Omental fat pad (tissue), 3 donors: ENCODE measurements at regions not wholly inside any gene's neighbourhood (a gene's known extent, or its start where the extent isn't known, plus 50 kb on each side); places are given as distances from the start of the nearest gene placed in this dataset. TPM values are rescaled to one million over a fixed set of nuclear protein-coding genes. Genes with fewer than 3 reads are reported as not detected.

Source experiments
- ATAC-seq: fragments of 150-250 bp; one replicate; pipeline ENCODE4 v1.9.1; 2016; ENCODE audit warnings: mild to moderate bottlenecking, moderate library complexity; ENCODE audit not compliant: low FRiP score
- DNase-seq: peaks from one replicate; pipeline ENCODE4 v3.0.0-alpha.2; 2019; ENCODE audit warnings: low spot score
- CTCF ChIP-seq, 3 donors: fragments of 450-650 bp; IDR thresholded peaks; one replicate each; pipeline ENCODE4 v1.5.1; 2016 to 2017; ENCODE audit warnings: antibody characterized with exemption in 3 of 3, mild to moderate bottlenecking in 3 of 3, moderate library complexity in 2 of 3
- small RNA-seq: library from RNA; depleted of rRNA; stranded (forward); fragments of <200 nt; gene quantifications from one replicate; pipeline ENCODE3, GENCODE V24; 2016

DNA sequence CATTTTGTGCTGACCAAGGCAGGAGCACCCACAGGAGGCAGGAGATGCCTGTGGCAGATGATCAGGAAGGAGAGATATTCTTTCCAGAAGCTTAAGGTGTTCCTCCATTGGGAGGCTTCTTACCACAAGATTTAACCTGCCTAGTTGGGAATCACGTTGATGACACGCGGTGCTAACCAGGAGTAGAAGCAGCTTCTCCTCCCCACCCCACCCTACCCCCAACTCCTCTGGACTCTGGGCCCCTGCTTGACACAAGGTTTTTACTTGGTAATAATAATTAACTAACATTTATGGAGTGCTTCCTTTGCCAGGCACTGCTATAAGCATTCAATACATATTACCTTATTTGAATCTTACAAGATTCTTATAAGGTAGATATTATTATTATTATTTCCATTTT is 62.5 kb upstream of the PAPOLG start:
- ATAC-seq (no peak), DNase-seq (no peak)
- no peak for TF ChIP-seq CTCF (IDR thresholded peaks at IDR 0.05)

GRCh38 chr2:60695793-60696192 is 60.3 kb upstream of the PAPOLG start:
- DNase-seq (no peak), ATAC-seq (no peak)
- TF ChIP-seq CTCF (IDR thresholded peaks at IDR 0.05), result no peak

DNA sequence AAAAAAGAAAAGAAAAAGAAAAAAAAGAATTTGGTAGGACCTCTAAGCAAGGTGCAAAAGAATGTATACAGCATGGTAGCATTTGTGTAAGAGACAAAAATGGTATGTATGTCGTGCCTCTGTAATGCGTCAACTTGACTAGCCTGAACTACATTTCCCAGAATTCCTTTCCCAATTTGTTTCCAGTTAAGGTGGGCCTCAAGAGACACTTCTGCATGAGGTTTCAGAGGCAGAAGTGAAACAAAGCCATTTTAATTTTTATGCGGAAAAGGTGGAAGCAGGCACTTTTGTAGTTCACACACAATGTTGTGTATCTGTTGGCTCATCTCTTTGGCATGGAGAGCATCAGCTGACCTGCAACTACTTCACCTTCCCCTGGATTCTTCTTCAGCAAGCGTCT is 56.5 kb upstream of the PAPOLG start:
- TF ChIP-seq CTCF (IDR thresholded peaks at IDR 0.05), result no peak
- ATAC-seq (no peak), DNase-seq (no peak)

GRCh38 chr2:60706021-60706420 is 50.0 kb upstream of the PAPOLG start:
- ATAC-seq (no peak), DNase-seq (no peak)
- no peak for TF ChIP-seq CTCF (IDR thresholded peaks at IDR 0.05)

Small RNAs in the stretch of these regions (small RNA-seq; reads per million reads assigned to genes)
- not detected for gene RN7SL361P
